ENCODE measurements at regions not wholly inside any gene's neighbourhood (a gene's known extent, or its start where the extent isn't known, plus 50 kb on each side); places are given as distances from the start of the nearest gene placed in this dataset.

DNA sequence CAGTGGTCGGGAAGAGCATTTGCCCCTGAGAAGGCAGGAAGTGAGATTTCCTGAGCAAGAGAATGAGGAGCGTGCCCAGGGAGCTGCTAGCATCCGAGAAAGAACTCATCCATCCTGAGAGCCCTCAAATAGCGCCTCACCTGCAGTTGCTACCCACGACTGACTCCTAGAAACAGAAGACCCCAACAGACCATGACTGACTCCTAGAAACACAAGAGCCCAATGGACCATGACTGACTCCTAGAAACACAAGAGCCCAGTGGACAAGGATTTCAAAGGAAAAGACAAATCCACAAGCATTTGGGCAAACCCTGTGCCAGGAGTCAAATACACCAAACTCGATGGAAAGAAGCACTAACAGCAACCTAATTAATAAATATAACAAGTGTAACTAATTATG, 575.2 kb upstream of the FRG1 start:
- no peak for TF ChIP-seq TAF1 (IDR thresholded peaks at IDR 0.05; ENCODE audit: borderline replicate concordance, insufficient read depth, low read length)
- TF ChIP-seq FOXP2 (optimal IDR thresholded peaks at IDR 0.05; ENCODE audit: borderline replicate concordance, extremely low read depth, extremely low read length, insufficient read depth): no peak
- TF ChIP-seq POLR2AphosphoS5 (IDR thresholded peaks at IDR 0.05; ENCODE audit: low read depth, low read length): no peak
- TF ChIP-seq SIN3A (IDR thresholded peaks at IDR 0.05; ENCODE audit: borderline replicate concordance, insufficient read depth, low read length): no peak
- TF ChIP-seq, protein P1, sequence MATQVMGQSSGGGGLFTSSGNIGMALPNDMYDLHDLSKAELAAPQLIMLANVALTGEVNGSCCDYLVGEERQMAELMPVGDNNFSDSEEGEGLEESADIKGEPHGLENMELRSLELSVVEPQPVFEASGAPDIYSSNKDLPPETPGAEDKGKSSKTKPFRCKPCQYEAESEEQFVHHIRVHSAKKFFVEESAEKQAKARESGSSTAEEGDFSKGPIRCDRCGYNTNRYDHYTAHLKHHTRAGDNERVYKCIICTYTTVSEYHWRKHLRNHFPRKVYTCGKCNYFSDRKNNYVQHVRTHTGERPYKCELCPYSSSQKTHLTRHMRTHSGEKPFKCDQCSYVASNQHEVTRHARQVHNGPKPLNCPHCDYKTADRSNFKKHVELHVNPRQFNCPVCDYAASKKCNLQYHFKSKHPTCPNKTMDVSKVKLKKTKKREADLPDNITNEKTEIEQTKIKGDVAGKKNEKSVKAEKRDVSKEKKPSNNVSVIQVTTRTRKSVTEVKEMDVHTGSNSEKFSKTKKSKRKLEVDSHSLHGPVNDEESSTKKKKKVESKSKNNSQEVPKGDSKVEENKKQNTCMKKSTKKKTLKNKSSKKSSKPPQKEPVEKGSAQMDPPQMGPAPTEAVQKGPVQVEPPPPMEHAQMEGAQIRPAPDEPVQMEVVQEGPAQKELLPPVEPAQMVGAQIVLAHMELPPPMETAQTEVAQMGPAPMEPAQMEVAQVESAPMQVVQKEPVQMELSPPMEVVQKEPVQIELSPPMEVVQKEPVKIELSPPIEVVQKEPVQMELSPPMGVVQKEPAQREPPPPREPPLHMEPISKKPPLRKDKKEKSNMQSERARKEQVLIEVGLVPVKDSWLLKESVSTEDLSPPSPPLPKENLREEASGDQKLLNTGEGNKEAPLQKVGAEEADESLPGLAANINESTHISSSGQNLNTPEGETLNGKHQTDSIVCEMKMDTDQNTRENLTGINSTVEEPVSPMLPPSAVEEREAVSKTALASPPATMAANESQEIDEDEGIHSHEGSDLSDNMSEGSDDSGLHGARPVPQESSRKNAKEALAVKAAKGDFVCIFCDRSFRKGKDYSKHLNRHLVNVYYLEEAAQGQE (IDR thresholded peaks at IDR 0.05; ENCODE audit: insufficient read depth in 1 of 2, low read depth in 2 of 2, low read length in 2 of 2): no peak
